Liver (tissue), 3 donors: ENCODE measurements at regions not wholly inside any gene's neighbourhood (a gene's known extent, or its start where the extent isn't known, plus 50 kb on each side); places are given as distances from the start of the nearest gene placed in this dataset.

Experiments
- EGR1 ChIP-seq, 2 donors: IDR thresholded peaks; 2 replicates each; pipeline ENCODE4 v1.6.1; 2016 to 2018; ENCODE audit warnings: antibody characterized with exemption in 2 of 2, low read depth in 2 of 2
- HNF4G ChIP-seq: IDR thresholded peaks from 2 replicates; pipeline ENCODE4 v1.6.1; 2016; ENCODE audit warnings: antibody characterized with exemption
- MAX ChIP-seq: IDR thresholded peaks from 2 replicates; pipeline ENCODE4 v1.6.1; 2016; ENCODE audit warnings: antibody characterized with exemption
- REST ChIP-seq: IDR thresholded peaks from 2 replicates; pipeline ENCODE4 v1.6.1; 2016; ENCODE audit warnings: antibody characterized with exemption, mild to moderate bottlenecking
- TF ChIP-seq, protein P1 (sequence below): fragments of 150-350 bp; IDR thresholded peaks from 2 replicates; pipeline ENCODE4 v1.5.1; 2017; ENCODE audit warnings: improper control_type of control experiment, low read depth, low read length; ENCODE audit not compliant: missing input control
- donor health status: healthy.
- donor health status: healthy.

GRCh38 chr11:134665188-134665535 lies 253.1 kb upstream of the B3GAT1 start:
- TF ChIP-seq, protein P1, sequence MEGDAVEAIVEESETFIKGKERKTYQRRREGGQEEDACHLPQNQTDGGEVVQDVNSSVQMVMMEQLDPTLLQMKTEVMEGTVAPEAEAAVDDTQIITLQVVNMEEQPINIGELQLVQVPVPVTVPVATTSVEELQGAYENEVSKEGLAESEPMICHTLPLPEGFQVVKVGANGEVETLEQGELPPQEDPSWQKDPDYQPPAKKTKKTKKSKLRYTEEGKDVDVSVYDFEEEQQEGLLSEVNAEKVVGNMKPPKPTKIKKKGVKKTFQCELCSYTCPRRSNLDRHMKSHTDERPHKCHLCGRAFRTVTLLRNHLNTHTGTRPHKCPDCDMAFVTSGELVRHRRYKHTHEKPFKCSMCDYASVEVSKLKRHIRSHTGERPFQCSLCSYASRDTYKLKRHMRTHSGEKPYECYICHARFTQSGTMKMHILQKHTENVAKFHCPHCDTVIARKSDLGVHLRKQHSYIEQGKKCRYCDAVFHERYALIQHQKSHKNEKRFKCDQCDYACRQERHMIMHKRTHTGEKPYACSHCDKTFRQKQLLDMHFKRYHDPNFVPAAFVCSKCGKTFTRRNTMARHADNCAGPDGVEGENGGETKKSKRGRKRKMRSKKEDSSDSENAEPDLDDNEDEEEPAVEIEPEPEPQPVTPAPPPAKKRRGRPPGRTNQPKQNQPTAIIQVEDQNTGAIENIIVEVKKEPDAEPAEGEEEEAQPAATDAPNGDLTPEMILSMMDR: no peak
- TF ChIP-seq MAX: no peak
- TF ChIP-seq EGR1 (IDR thresholded peaks at IDR 0.05; ENCODE audit: low read depth in 2 of 2): no peak
- TF ChIP-seq REST: no peak
- TF ChIP-seq HNF4G: no peak
